HG03064 (cell line): ENCODE measurements at regions not wholly inside any gene's neighbourhood (a gene's known extent, or its start where the extent isn't known, plus 50 kb on each side); places are given as distances from the start of the nearest gene placed in this dataset.
"Not testable (repeated sequence)": the region's sequence is repeated elsewhere in the genome, so short reads cannot be mapped to it uniquely, and the experiment has no call there.

Experiments
- ATAC-seq: cut with Tn5 transposase; IDR thresholded peaks from one replicate; pipeline ENCODE4 v1.9.1; 2021; ENCODE audit warnings: low read depth; ENCODE audit not compliant: unreplicated experiment

DNA sequence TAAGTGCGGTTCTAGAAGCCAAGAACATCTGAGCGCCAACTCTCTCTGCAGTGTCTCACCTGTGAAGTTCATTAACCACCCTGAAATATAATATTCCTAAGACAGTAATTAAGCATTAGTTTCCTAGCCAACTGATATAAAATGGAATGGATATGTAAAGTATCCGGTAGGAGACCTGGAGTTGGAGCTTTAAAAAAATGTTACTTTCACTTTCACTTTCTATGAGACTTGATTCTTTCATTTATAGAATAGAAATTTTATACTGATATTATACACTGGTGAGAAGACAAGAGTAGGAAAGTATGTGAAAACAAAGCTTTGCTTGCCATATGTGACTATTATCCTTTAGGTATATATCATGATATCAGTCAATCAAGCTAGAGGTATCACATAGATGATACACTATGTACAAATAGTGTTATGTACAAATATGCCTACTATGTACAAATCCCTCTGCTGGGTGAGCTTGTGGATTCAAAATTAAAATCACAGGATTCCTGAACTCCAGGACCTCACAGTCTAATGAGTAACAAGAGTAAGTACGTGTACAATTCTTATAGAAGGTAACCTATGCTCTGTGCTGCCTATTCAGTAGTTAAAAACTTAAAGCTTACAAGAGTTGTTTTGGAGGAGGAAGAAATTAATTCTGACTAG is 934.2 kb downstream of the TTLL7 start:
- no peak for ATAC-seq

DNA sequence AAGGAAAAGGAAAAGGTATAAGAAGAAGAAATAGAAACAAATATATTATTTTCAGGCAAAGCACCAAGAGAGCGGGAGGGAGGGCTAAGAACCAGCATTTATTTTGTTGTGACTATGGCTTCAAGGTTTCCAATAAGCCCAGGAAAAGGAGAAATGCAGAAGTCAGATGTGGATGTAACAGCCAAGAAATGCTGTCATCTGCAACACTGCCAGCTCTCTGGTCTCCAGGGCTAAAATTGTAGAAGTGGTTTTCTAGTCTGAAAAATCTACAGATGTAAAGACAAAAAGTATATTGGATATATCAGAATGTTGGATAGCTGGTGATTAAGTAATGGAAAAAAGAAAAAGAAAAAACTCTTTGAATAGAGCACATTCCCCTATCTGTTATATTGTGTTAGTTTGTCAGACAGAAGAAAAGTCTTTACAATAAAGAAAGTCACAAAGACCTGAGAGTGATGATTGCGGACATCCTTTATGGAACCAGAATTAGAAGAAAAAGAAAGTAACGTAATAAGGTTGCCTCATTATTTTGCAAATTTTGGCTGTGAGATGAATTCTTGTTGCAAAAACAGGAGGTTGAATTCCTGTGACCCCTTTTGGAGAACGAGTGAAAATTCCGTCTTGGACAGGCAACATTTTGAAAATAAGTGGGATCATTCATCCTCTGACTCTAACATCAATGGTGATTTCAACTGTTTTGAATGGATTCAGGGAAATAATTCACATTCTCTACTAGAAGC is 938.1 kb downstream of the TTLL7 start:
- no peak for ATAC-seq

DNA sequence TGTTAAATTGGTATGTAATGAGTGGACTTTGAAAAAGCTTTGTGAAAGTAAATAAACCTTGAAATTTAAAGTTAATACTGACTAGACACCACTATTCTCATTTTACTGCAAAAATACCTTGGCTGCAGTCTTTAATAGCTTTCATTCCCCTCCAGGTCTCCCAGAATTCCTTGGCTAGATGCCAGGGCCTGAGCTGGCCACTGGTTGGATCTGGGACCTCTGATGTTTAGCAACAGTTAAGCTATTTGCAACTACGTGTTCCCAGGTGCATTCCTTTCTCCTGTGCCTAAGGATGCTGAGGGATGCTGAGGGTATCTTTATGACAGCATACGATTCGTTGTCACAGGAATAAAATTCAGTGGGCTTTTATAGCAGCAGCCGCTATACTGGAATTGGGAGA is 938.7 kb downstream of the TTLL7 start:
- ATAC-seq: no peak

DNA sequence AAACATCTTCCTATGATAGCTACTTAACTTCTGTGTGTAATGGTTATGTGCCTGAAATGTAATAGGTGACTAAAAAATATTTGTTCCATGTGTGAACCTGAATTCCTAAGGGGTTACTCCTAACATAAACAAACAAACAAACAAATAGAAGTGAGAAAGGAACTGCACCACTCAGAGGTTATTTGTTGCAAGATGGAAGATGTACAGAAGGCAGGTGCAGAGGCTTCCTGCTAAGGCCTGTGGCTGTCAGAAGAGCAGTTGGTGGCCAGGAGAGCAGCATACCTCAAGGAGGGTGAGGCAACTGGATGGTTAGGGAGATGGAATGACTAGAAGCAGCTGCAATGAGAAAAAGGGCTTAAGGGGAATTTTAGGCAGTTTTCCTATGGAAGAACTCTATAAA is 940.6 kb downstream of the TTLL7 start:
- ATAC-seq: no peak

DNA sequence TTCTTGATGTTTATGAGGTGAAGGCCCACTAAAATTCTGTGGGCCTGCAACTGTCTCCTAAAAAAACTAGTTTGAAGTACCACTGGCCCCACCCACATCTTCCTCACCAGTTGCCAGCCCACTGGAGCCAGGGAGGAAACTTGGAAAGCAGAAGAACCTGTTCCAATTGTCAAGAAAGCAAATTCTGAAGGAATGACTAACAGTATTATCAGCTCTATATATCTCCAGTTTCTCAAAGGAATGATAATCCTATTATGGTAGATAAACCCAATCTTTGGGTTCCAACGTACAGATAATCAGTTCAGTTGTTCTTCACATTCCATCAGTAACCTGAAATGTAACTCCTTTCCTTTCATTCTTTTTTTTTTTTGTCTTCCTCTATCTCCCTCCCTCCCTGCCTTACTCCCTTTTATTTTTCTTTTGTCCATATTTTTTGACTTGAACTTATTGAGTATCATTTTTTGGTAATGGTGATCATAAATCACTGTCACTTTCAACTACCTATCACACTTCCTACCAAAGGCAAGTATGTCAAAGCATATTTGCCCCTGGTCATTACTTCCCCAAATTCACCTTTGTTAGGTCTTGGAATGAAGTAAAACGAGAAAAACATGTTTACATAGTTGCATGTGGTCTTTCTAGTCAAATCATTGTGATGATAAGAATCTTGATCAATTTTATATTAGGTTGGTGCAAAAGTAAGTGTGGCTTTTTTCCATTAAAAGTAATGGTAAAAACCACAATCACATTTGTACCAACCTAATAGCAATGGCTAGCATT is 943.4 kb downstream of the TTLL7 start:
- ATAC-seq: no peak

DNA sequence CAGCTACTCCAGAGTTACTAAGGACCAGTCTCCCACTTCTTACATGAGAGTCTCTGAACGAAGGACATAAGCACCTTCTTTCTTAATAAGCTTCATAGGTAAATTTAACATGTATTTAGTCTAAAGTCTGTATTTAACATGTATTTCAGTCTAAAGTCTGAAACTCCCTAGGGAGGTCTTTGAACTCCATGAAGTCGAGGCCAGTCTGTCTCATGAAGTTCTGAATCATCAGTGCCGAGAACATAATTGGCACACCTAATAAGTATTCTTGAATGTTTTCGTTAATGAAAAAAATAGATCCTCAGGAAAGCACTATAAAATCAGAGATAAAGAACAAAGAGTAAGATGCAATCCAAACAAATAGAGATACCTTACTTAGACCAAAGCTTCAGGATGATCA is 945.5 kb downstream of the TTLL7 start:
- ATAC-seq: no peak

DNA sequence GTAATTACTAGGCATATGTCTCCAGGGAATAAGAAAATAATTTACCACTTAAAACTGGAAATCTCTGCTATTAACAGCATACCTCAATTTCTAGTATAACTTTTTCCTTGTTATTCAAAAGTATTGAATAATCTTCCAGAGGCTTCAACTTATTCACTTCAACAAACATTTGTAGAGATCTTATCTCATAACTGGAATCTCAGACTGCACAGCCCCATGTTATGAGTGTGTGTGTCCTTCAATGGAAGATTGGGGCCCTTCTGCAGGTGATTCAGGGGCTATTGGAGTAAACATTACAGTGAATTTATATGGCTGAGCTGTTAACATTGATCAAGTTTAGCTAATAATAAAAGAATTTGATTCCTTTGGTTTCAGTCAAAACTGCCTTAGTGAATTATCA is 946.1 kb downstream of the TTLL7 start:
- no peak for ATAC-seq

DNA sequence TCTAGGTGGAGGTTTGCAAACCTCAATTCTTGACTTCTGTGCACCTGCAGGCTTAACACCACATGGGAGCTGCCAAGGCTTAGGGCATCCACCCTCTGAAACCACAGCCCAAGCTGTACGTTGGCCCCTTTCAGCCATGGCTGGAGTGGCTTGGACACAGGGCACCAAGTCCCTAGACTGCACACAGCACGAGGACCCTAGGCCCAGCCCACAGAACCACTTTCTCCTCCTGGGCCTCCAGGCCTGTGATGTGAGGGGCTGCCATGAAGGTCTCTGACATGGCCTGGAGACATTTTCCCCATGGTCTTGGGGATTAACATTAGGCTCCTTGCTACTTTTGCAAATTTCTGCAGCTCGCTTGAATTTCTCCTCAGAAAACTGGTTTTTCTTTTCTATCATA is 947.9 kb downstream of the TTLL7 start:
- ATAC-seq: not testable (repeated sequence)

DNA sequence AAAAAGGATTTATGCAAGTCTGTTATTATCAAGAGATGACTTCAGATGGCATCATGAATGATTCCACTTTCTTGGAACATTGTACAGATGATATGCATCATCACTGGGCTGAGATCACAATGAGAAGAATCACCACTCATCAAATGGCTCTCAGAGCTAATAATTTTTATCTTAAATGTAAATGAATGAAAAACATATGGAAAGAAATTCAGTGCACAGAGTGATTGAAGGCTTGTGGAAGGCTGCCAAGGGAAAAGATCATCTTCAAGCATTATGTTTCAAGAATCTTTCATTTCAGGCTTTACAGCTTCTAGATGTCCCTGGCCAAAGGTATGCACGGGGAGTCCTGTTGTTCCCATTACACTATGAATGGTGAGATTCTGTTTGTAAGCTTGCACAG is 955.7 kb downstream of the TTLL7 start:
- ATAC-seq: no peak

DNA sequence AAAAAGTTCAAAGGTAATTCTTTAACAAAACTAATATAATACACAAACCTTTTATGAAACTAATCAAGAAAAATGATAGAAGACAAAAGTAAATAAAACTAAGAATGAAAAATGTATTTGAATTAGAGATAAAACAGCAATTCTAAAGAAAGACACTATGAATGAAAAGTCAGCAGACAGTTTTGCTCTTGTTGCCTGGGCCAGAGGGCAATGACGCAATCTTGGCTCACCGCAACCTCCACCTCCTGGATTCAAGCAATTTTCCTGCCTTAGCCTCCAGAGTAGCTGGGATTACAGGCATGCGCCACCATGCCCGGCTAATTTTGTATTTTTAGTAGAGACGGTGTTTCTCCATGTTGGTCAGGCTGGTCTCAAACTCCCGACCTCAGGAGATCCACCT is 959.8 kb downstream of the TTLL7 start:
- ATAC-seq: not testable (repeated sequence)

DNA sequence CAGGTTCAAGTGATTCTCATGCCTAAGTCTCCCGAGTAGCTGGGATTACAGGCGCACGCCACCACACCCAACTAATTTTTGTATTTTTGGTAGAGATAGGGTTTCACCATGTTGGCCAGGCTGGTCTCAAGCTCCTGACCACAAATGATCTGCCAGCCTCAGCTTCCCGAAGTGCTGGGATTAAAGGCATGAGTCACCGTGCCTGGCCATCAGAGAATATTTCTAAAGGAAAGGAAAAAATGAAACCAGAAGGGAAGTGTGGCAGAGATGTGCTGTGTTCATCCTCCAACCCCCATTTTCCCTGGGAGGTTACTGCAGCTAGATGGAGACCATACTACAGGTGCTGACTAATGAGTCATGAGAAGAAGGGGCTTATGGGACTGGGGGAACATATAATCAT is 964.1 kb downstream of the TTLL7 start:
- ATAC-seq: no peak

DNA sequence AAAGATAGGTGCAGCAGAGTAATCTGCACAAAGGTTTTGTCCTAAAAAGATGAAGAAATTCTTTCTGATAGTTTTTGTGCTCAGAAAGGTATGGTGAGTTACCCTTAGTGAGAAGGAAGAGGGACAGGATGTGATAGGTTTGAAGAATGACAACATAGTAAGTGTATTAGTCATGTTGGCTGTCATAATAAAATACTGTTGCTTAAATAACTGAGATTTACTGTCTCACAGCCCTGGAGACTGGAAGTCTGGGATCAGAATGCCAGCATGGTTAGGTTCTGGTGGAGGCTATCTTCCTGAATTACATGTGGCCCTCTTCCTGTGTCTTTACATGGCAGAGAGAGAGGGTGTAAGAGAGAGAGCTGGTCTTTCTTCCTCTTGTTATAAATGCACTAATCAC is 965.2 kb downstream of the TTLL7 start:
- no peak for ATAC-seq

DNA sequence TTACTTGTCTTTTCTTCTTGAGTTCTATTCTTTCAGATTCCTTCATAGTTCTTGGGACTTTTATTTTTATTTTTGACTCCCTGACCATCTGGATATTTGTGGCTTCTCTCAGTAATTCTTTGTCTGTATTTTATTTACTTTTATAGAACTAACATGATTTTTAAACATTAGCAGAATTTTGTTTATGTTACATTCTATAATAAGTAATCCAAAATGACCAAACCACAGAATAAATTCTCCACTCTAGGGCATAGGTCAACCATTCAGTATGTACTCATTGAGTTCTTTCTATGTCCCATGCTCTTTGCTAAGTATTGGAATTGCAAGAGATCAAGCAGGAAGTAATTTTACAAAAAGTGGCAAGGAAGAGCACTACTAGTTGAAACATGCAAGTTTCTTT is 969.0 kb downstream of the TTLL7 start:
- ATAC-seq: no peak

DNA sequence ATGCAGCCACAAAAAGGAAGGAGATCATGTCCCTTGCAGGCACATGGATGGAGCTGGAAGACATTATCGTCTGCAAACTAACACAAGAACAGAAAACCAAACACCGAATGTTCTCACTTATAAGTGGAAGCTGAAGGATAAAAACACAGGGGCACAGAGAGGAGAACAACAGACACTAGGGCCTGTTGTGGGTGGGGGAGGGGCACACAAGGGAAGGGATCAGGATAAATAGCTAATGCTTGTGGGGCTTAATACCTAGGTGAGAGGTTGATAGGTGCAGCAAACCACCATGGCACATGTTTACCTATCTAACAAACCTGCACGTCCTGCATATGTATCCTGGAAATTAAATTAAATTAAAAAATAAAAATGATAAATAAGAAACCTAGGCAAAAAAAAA is 969.9 kb downstream of the TTLL7 start:
- no peak for ATAC-seq

DNA sequence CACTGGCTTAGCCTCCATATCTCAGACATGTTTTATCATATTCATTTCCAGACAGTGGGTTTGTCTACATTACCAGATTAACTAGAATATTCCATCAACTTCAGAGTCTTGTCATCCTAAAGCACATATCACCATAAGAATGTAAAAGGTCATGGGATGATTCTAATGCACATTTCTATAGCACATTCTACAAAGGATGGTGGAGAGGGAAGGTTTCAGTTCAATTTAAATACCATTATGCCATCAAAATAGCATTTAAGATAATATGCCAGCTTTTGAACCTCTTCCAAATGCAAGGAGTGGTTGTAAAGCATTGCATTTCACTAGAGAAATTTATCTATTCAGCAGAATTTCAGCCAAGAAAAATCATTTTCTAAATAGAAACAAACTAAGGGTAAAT is 970.5 kb downstream of the TTLL7 start:
- ATAC-seq: no peak

DNA sequence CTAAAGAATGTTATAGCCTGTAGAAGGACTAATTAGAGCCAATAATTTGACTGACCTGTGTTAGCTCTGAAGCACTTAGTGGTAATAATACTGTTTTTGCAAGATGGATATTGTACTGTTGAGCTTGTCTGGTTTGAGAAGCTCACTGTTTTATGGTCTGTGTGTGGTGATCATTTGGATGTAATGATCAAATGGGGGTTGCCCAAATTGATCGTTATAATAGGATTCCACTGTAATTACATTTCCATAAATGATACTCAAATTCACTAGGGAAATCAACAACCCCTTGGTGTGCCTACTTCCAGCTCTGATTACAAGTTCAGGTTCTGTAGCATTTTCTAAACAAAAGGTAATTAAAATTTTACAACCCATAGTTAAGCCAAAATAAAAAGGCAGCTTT is 971.4 kb downstream of the TTLL7 start:
- no peak for ATAC-seq

DNA sequence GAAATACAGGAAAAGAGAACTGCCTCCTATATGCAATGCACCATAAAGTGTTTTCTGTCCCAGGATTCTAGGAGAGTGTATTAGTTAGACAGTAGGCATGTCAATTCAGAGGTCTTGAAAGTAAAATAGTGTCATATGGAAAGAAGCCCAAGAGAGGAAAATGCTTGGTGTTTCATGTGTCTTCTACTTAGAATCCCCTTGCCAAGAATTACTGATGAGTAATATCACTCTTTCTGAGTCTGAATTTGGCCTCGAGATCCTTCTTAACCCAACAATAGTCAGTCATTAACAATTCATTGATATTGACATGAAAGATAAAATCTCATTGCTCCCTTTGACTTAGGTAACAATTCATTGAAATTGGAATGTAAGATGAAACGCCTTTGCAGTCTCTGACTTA is 972.2 kb downstream of the TTLL7 start:
- no peak for ATAC-seq

DNA sequence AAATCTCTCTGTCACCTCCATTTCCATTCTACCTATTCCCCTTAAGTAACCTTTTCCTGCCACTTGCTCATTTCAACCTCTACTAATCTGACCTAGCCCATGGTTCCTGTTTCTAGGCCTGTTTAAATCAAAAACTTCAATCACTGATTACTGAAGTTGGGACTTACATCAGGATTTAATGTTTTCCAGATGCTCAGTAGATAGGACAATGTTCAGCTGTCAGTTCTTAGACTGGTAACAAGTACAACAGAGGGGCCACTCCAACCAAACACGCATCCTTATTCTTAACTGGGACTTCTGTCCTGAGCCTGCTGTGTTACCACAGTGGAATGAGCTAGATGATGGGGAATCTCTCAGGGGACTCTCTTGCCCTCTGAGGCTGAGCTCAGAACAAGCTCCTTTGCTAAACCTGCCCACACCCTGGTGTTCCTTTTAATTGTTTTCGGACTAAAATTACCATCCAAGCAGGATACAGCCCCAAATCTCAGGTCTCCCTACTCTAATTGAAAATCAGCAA is 974.6 kb downstream of the TTLL7 start:
- ATAC-seq: no peak

DNA sequence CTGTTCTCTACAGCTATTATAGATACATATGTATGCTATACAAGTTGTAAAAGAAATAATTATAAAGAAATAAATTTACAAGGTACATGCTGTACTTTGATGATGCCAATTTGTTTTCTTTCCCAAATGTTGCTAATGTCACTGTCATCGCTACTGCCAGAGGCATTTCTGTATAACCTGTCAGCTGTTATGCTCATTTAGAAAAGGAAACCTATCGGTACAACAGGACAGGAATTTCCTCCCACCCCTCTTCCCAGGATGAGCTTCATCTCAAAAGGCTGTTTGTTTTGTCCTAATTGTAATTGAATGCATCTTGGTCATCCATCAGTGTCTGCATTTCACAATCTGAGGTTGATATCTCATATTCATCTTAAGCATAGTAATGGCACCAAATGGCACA is 975.7 kb downstream of the TTLL7 start:
- no peak for ATAC-seq

DNA sequence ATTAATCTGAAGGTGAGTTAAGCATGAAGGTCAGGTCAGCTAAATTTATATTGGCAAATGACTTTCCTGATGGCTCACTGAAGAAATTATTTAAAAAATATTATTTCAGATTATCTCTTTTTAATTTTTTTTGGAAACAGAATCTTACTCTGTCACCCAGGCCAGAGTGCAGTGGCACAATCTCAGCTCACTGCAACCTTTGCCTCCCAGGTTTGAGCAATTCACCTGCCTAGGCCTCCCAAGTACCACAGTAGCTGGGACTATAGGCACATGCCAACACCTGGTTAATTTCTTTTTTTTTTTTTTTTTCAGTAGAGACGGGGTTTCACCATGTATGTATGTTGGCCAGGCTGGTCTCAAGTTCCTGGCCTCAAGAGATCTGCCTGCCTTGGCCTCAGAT is 976.7 kb downstream of the TTLL7 start:
- ATAC-seq: no peak

DNA sequence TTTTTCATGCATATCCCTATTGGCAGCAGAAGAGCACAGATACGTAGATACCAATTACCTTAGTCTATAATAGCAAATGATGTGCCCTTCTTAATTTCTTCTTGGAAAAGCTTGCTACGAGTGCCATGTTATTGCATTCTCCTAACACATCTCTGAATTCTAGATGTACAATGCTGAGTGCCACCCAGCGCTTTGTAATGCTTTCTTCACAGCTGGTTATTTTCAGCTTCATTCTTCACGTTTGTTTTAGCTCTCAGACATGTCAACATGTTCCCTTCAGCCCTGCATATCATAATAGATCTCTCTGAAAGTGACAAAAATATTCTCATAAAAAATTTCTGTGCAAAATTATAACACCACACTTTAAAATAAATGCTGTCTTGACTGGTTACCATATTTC is 981.2 kb downstream of the TTLL7 start:
- ATAC-seq: no peak

DNA sequence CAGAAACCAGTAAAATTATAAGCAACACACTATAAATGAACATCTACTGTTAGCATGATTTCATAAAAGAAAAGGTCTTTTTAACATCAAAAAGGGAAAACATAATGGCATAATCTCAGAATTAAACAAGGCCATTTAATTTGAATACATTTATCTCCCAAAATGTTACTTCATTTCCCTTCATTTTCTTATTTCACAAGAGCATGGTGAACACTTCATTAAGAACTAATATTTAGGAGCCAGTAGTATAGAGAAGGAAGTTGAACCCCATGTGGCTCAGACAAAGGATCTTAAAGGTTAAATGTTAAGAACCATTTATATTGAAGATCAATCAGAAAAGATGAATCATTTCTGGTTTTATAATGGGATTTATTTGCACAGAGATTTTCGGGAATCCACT is 981.7 kb downstream of the TTLL7 start:
- ATAC-seq: no peak
